GM19351 (cell line): ENCODE measurements at regions not wholly inside any gene's neighbourhood (a gene's known extent, or its start where the extent isn't known, plus 50 kb on each side); places are given as distances from the start of the nearest gene placed in this dataset.
"Not testable (repeated sequence)": the region's sequence is repeated elsewhere in the genome, so short reads cannot be mapped to it uniquely, and the experiment has no call there.

Experiments used
- ATAC-seq: cut with Tn5 transposase; IDR thresholded peaks from one replicate; pipeline ENCODE4 v1.9.1; 2021; ENCODE audit warnings: mild to moderate bottlenecking, moderate library complexity; ENCODE audit not compliant: unreplicated experiment

GRCh38 chr1:217049721-217050120 is 326.5 kb upstream of the ESRRG start:
- ATAC-seq, result no peak

GRCh38 chr1:217049081-217049480 is 325.9 kb upstream of the ESRRG start:
- ATAC-seq, result no peak

GRCh38 chr1:217048104-217048707 is 325.0 kb upstream of the ESRRG start:
- peak; percentile 85 for ATAC-seq

GRCh38 chr1:217040711-217041455 is 317.7 kb upstream of the ESRRG start:
- ATAC-seq, result no peak

- no peak for ATAC-seq
These were observed 316.7 kb upstream of the ESRRG start for GRCh38 chr1:217039926-217040325.

GRCh38 chr1:217039139-217039538 is 315.9 kb upstream of the ESRRG start:
- ATAC-seq, result not testable (repeated sequence)

- ATAC-seq, result no peak
These were observed 313.5 kb upstream of the ESRRG start for GRCh38 chr1:217036757-217037156.

GRCh38 chr1:217032715-217033367 is 309.6 kb upstream of the ESRRG start:
- no peak for ATAC-seq

GRCh38 chr1:217029281-217030157 is 306.3 kb upstream of the ESRRG start:
- no peak for ATAC-seq

GRCh38 chr1:217027403-217028080 is 304.3 kb upstream of the ESRRG start:
- ATAC-seq, result peak; percentile 98

- no peak for ATAC-seq
These were observed 303.3 kb upstream of the ESRRG start for GRCh38 chr1:217026531-217026930.

- ATAC-seq, result no peak
These were observed 302.2 kb upstream of the ESRRG start for GRCh38 chr1:217025381-217025780.

- ATAC-seq, result no peak
These were observed 301.7 kb upstream of the ESRRG start for GRCh38 chr1:217024911-217025310.

- no peak for ATAC-seq
These were observed 298.7 kb upstream of the ESRRG start for GRCh38 chr1:217021956-217022355.

- ATAC-seq, result no peak
These were observed 298.2 kb upstream of the ESRRG start for GRCh38 chr1:217021400-217021799.

GRCh38 chr1:217019475-217019874 is 296.2 kb upstream of the ESRRG start:
- ATAC-seq, result no peak

- no peak for ATAC-seq
These were observed 295.4 kb upstream of the ESRRG start for GRCh38 chr1:217018648-217019047.

GRCh38 chr1:217017165-217017564 is 293.9 kb upstream of the ESRRG start:
- ATAC-seq, result no peak

- no peak for ATAC-seq
These were observed 290.8 kb upstream of the ESRRG start for GRCh38 chr1:217014066-217014465.

GRCh38 chr1:217012659-217013058 is 289.4 kb upstream of the ESRRG start:
- no peak for ATAC-seq

GRCh38 chr1:217011097-217011496 is 287.9 kb upstream of the ESRRG start:
- ATAC-seq, result no peak
